ENCODE measurements at regions not wholly inside any gene's neighbourhood (a gene's known extent, or its start where the extent isn't known, plus 50 kb on each side); places are given as distances from the start of the nearest gene placed in this dataset.

DNA sequence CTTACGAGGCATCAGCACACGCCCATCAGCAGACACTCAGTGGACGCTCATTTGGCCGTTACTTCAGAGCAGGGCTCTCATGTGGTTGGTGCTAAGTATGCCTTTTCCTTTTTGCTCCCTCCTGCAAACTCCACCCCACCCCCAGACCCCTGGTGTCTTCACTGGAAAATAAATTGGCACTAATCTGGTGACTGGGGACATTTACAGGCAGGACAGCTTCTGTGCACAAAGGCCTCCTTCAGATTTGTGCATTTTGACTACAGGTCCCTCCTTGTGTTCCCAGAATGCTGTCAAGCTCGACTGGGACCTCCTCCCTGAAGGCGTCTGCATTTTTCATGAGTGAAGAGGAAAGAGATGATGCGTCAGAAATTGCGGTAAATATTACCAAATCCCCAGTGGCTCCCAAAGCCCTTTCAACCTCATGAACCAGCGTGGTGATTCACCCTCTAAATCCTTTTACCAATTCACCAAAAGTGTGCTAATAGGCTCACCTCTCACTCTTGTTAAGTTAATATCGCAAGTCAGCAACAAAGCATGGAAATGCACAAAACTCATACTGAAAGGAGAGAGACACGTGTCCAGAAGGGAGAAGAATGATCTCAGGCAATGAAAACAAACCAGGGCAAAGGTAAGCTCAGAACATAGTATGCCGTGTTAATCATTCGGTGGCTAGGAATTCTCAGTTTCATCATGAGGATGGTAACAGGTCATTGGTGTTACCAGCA, 119.0 kb downstream of the NKX6-1 start:
- H4K91ac ChIP-seq (ENCODE audit: insufficient read depth, low read depth, low read length), result no peak overlapping the region
- POLR2A ChIA-PET (ENCODE audit: unreplicated experiment), result no interaction called here
- H2BK5ac ChIP-seq (ENCODE audit: low read depth, low read length, poor library complexity, severe bottlenecking), result no peak overlapping the region
- H4K5ac ChIP-seq (ENCODE audit: low read depth, low read length), result no peak overlapping the region
- no peaks in the 10 kb centered on the region for H3K27me3 ChIP-seq (ENCODE audit: control insufficient read depth, insufficient read depth, low read length)
- H2BK15ac ChIP-seq (ENCODE audit: low read depth, low read length), result no peak overlapping the region
- dilution Hi-C loops (cut with HindIII; ENCODE audit: low sequenced_read_pairs, unreplicated experiment), result no loop called here
- no peak overlapping the region for H4K8ac ChIP-seq (ENCODE audit: low read depth in 2 of 2, low read length in 2 of 2)
- H3K4me3 ChIP-seq (ENCODE audit: insufficient read depth, low read depth, low read length), result no peak overlapping the region
- 0% methylated on average over 1 of the region's 13 CpGs; no CpG with 5 or more reads in 1 of the 2 experiments for WGBS, 2 experiments (ENCODE audit: extremely low coverage in 2 of 2, insufficient read length in 1 of 2)
- H3K4ac ChIP-seq (ENCODE audit: low read depth, low read length), result no peak overlapping the region
- no peaks in the 10 kb centered on the region for H3K36me3 ChIP-seq (ENCODE audit: control insufficient read depth, insufficient read depth, low read length)
- no peak overlapping the region for H3K56ac ChIP-seq (ENCODE audit: extremely low read depth, insufficient read depth, low read length)
- no peak overlapping the region for H3K14ac ChIP-seq (replicated peaks; ENCODE audit: low read depth, low read length)
- no peaks in the 10 kb centered on the region for H3K79me1 ChIP-seq (ENCODE audit: low read depth in 1 of 2, low read length in 2 of 2)
- intact Hi-C loops (cut with micrococcal nuclease), result no loop called here
- no peaks in the 10 kb centered on the region for H3K9me3 ChIP-seq (ENCODE audit: control insufficient read depth, insufficient read depth, low read length)
- ATAC-seq (ENCODE audit: low read depth), result no peak
- H2AFZ ChIP-seq (replicated peaks; ENCODE audit: low read length, poor library complexity), result no peak overlapping the region
- no peak overlapping the region for H2BK120ac ChIP-seq (ENCODE audit: low read depth, low read length)
- CTCF ChIA-PET, result no interaction called here
- no peak for TF ChIP-seq BHLHE40 (IDR thresholded peaks at IDR 0.05; ENCODE audit: low read depth, low read length)
- no peak for TF ChIP-seq MXI1 (IDR thresholded peaks at IDR 0.05; ENCODE audit: borderline replicate concordance, low read depth, low read length)
- TF ChIP-seq, protein P1, sequence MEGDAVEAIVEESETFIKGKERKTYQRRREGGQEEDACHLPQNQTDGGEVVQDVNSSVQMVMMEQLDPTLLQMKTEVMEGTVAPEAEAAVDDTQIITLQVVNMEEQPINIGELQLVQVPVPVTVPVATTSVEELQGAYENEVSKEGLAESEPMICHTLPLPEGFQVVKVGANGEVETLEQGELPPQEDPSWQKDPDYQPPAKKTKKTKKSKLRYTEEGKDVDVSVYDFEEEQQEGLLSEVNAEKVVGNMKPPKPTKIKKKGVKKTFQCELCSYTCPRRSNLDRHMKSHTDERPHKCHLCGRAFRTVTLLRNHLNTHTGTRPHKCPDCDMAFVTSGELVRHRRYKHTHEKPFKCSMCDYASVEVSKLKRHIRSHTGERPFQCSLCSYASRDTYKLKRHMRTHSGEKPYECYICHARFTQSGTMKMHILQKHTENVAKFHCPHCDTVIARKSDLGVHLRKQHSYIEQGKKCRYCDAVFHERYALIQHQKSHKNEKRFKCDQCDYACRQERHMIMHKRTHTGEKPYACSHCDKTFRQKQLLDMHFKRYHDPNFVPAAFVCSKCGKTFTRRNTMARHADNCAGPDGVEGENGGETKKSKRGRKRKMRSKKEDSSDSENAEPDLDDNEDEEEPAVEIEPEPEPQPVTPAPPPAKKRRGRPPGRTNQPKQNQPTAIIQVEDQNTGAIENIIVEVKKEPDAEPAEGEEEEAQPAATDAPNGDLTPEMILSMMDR (conservative IDR thresholded peaks at IDR 0.05; ENCODE audit: low read depth, low read length), result no peak
- no peak for TF ChIP-seq RFX5 (IDR thresholded peaks at IDR 0.05; ENCODE audit: low read depth, low read length)
- TF ChIP-seq FOS (IDR thresholded peaks at IDR 0.05; ENCODE audit: low read depth, low read length), result no peak
- no peak overlapping the region for H3K4me2 ChIP-seq (ENCODE audit: low read depth, low read length)
- DNase-seq, result no peak
- H3K4me1 ChIP-seq (ENCODE audit: control insufficient read depth, insufficient read depth, low read length), result no peaks in the 10 kb centered on the region
- no peak overlapping the region for H2AK9ac ChIP-seq (replicated peaks; ENCODE audit: low read depth, low read length, poor library complexity)
- in situ Hi-C loops (cut with MboI; ENCODE audit: low sequenced_read_pairs), result no loop called here
- BruUV-seq (replicated peaks), result no TSS peak
- H3K27ac ChIP-seq (ENCODE audit: insufficient read depth, low read length), result no peak overlapping the region
- H2AK5ac ChIP-seq (ENCODE audit: low read depth, low read length), result no peak overlapping the region
- no peak overlapping the region for H3K18ac ChIP-seq (ENCODE audit: low read depth, low read length)
- no peak overlapping the region for H3K23ac ChIP-seq (ENCODE audit: low read depth, low read length)
- no peaks in the 10 kb centered on the region for H3K9me1 ChIP-seq (ENCODE audit: insufficient read depth, low read length)
- H2BK20ac ChIP-seq (ENCODE audit: low read depth, low read length), result no peak overlapping the region
- H4K20me1 ChIP-seq (ENCODE audit: insufficient read depth, low read length), result no peaks in the 10 kb centered on the region
- no peak overlapping the region for H3K9ac ChIP-seq (ENCODE audit: low read depth, low read length)

Data from IMR-90 (cell line).